HepG2 (cell line): ENCODE measurements at regions not wholly inside any gene's neighbourhood (a gene's known extent, or its start where the extent isn't known, plus 50 kb on each side); places are given as distances from the start of the nearest gene placed in this dataset.

Source experiments
- ARID5B ChIP-seq: IDR thresholded peaks from 2 replicates; pipeline ENCODE4 v1.4.0; 2020; ENCODE audit warnings: mild to moderate bottlenecking, missing genetic modification reagents
- BCL6 ChIP-seq: IDR thresholded peaks from 2 replicates; pipeline ENCODE4 v1.6.1; 2016; ENCODE audit warnings: missing genetic modification reagents, missing compliant biosample characterization
- CBX5 ChIP-seq: sonication (generic); formaldehyde crosslinking; IDR thresholded peaks from 2 replicates; pipeline ENCODE4 v1.4.0; 2020; ENCODE audit warnings: missing genetic modification reagents, borderline replicate concordance
- DNMT1 ChIP-seq: sonication (generic); formaldehyde crosslinking; IDR thresholded peaks from 2 replicates; pipeline ENCODE4 v1.5.1; 2020; ENCODE audit warnings: mild to moderate bottlenecking, missing genetic modification reagents
- HMG20A ChIP-seq: IDR thresholded peaks from 2 replicates; pipeline ENCODE4 v1.6.1; 2016; ENCODE audit warnings: borderline replicate concordance
- KDM2A ChIP-seq: sonication (generic); formaldehyde crosslinking; IDR thresholded peaks from 2 replicates; pipeline ENCODE4 v1.4.0; 2020; ENCODE audit warnings: low read depth, missing genetic modification reagents, borderline replicate concordance
- MED13 ChIP-seq: sonication (generic); formaldehyde crosslinking; IDR thresholded peaks from 2 replicates; pipeline ENCODE4 v1.5.0; 2020; ENCODE audit warnings: missing genetic modification reagents
- NFKBIZ ChIP-seq: IDR thresholded peaks from 2 replicates; pipeline ENCODE4 v1.6.1; 2018; ENCODE audit warnings: missing genetic modification reagents, missing compliant biosample characterization
- POLR2G ChIP-seq: fragments of 200-400 bp; formaldehyde crosslinking; IDR thresholded peaks from 2 replicates; pipeline ENCODE4 v1.6.1; 2018; ENCODE audit warnings: mild to moderate bottlenecking, low read depth, low read length, moderate library complexity
- SIN3B ChIP-seq: fragments of 150-350 bp; IDR thresholded peaks from 2 replicates; pipeline ENCODE4 v1.6.1; 2014; ENCODE audit warnings: low read length
- SIX1 ChIP-seq: sonication (generic); formaldehyde crosslinking; IDR thresholded peaks from 2 replicates; pipeline ENCODE4 v1.4.0; 2020; ENCODE audit warnings: missing genetic modification reagents, borderline replicate concordance
- SP1 ChIP-seq, 2 experiments: fragments of 450-650 bp in 1 of 2; sonication (generic) in 1 of 2; formaldehyde crosslinking in 1 of 2; IDR thresholded peaks; 2 replicates each; pipeline versions ENCODE4 v1.4.0 to v1.6.1; 2016 to 2020; ENCODE audit warnings: missing genetic modification reagents in 1 of 2
- TOPORS ChIP-seq: sonication (generic); formaldehyde crosslinking; IDR thresholded peaks from 2 replicates; pipeline ENCODE4 v1.8.0; 2023; ENCODE audit warnings: mild to moderate bottlenecking, missing genetic modification reagents
- ZFP37 ChIP-seq: sonication (generic); formaldehyde crosslinking; IDR thresholded peaks from 2 replicates; pipeline ENCODE4 v1.4.0; 2020; ENCODE audit warnings: missing genetic modification reagents, borderline replicate concordance
- ZNF17 ChIP-seq: sonication (generic); formaldehyde crosslinking; IDR thresholded peaks from 2 replicates; pipeline ENCODE4 v1.5.0; 2020; ENCODE audit warnings: mild to moderate bottlenecking, missing genetic modification reagents
- ZNF275 ChIP-seq: sonication (generic); formaldehyde crosslinking; IDR thresholded peaks from 2 replicates; pipeline ENCODE4 v1.8.0; 2022; ENCODE audit warnings: missing genetic modification reagents, mild to moderate bottlenecking, inconsistent platforms, borderline replicate concordance
- ZNF431 ChIP-seq: sonication (generic); formaldehyde crosslinking; IDR thresholded peaks from 2 replicates; pipeline ENCODE4 v1.9.0; 2022; ENCODE audit warnings: missing genetic modification reagents, low read depth, mild to moderate bottlenecking, borderline replicate concordance
- ZNF501 ChIP-seq: sonication (generic); formaldehyde crosslinking; IDR thresholded peaks from 2 replicates; pipeline ENCODE4 v1.5.1; 2020; ENCODE audit warnings: mild to moderate bottlenecking, moderate library complexity, missing genetic modification reagents
- ZNF547 ChIP-seq: sonication (generic); formaldehyde crosslinking; IDR thresholded peaks from 2 replicates; pipeline ENCODE4 v1.5.1; 2020; ENCODE audit warnings: mild to moderate bottlenecking, missing genetic modification reagents
- ZNF672 ChIP-seq: sonication (generic); formaldehyde crosslinking; IDR thresholded peaks from 2 replicates; pipeline ENCODE4 v1.8.1; 2022; ENCODE audit warnings: missing genetic modification reagents
- ZNF710 ChIP-seq: sonication (generic); formaldehyde crosslinking; IDR thresholded peaks from 2 replicates; pipeline ENCODE4 v1.5.0; 2020; ENCODE audit warnings: mild to moderate bottlenecking, missing genetic modification reagents, borderline replicate concordance
- ZNF790 ChIP-seq: sonication (generic); formaldehyde crosslinking; IDR thresholded peaks from 2 replicates; pipeline ENCODE4 v1.8.0; 2022; ENCODE audit warnings: missing genetic modification reagents, mild to moderate bottlenecking, borderline replicate concordance

- TF ChIP-seq ZNF710 = 0 out of 2 replicates have a peak, but pooled peaks have one; percentile 19
- peak; percentile 32; the same call in 1 of the 2 replicates for TF ChIP-seq KDM2A
- TF ChIP-seq ARID5B (CRISPR knock-in tag) = peak; percentile 96
- no peak for TF ChIP-seq ZNF17 (CRISPR knock-in tag)
- peak; percentile 79; the same call in 1 of the 2 replicates for TF ChIP-seq TOPORS (CRISPR knock-in tag)
- TF ChIP-seq HMG20A (CRISPR knock-in tag) = peak; percentile 19; the same call in 1 of the 2 replicates
- peak; percentile 80; the same call in 1 of the 2 replicates for TF ChIP-seq ZNF501 (CRISPR knock-in tag)
- TF ChIP-seq SIX1 (CRISPR knock-in tag) = peak; percentile 96
- no peak for TF ChIP-seq DNMT1 (CRISPR knock-in tag)
- TF ChIP-seq MED13 = peak; percentile 82; the same call in 1 of the 2 replicates
- TF ChIP-seq ZNF547 (CRISPR knock-in tag) = no peak
- TF ChIP-seq ZNF431 (CRISPR knock-in tag) = peak; percentile 39; the same call in 1 of the 2 replicates
- peak; percentile 91; the same call in 1 of the 2 replicates for TF ChIP-seq NFKBIZ
- TF ChIP-seq SP1 (IDR thresholded peaks at IDR 0.05) = no peak
- TF ChIP-seq SP1 (CRISPR knock-in tag; IDR thresholded peaks at IDR 0.05) = 0 out of 2 replicates have a peak, but pooled peaks have one; percentile 14
- TF ChIP-seq SIN3B = no peak
- TF ChIP-seq ZNF790 (CRISPR knock-in tag) = 0 out of 2 replicates have a peak, but pooled peaks have one; percentile 35
- no peak for TF ChIP-seq ZNF672 (CRISPR knock-in tag)
- TF ChIP-seq CBX5 (CRISPR knock-in tag) = no peak; the same call in 1 of the 2 replicates
- TF ChIP-seq BCL6 (CRISPR knock-in tag) = peak; percentile 96
- TF ChIP-seq ZFP37 (CRISPR knock-in tag) = 0 out of 2 replicates have a peak, but pooled peaks have one; percentile 22
- TF ChIP-seq POLR2G = peak; percentile 33; the same call in 1 of the 2 replicates
- peak; percentile 40; the same call in 1 of the 2 replicates for TF ChIP-seq ZNF275
Measured at GRCh38 chr10:30542001-30542894, 87.3 kb downstream of the LYZL2 start (continued).
